A673 (cell line): ENCODE measurements at regions not wholly inside any gene's neighbourhood (a gene's known extent, or its start where the extent isn't known, plus 50 kb on each side); places are given as distances from the start of the nearest gene placed in this dataset.
A peak's percentile ranks its signal among the peaks of the same experiment; 100 is the strongest.
"Not testable (repeated sequence)": the region's sequence is repeated elsewhere in the genome, so short reads cannot be mapped to it uniquely, and the experiment has no call there.

Experiments used
- BruUV-seq: library from RNA; stranded (reverse); fragments of 400-500 nt; replicated peaks from 2 replicates; lab custom pipeline; 2021; lab: Mats Ljungman, UMichigan
- CTCF ChIA-PET: fragments of 300-600 bp; sonication (Branson Sonifier 250); formaldehyde crosslinking; loops from one replicate; lab custom pipeline; 2022; ENCODE audit warnings: antibody characterized with exemption; lab: Charles Lee
- POLR2A ChIA-PET: fragments of 300-600 bp; sonication (Branson Sonifier 250); formaldehyde crosslinking; loops from one replicate; lab custom pipeline; 2022; ENCODE audit warnings: antibody characterized with exemption; ENCODE audit not compliant: low non-redundant PET; lab: Charles Lee
- DNase-seq: peaks from one replicate; pipeline ENCODE4 v3.0.0-alpha.2; 2015; ENCODE audit warnings: low spot score
- H3K27ac ChIP-seq: fragments of 200-600 bp; sonication (generic); 2 replicates; pipeline ENCODE4 v1.5.1; 2016; ENCODE audit warnings: mixed run types, low read depth, mild to moderate bottlenecking, mixed read lengths, antibody characterized with exemption, low read length; ENCODE audit not compliant: poor library complexity, severe bottlenecking
- H3K27me3 ChIP-seq: fragments of 200-600 bp; sonication (generic); replicated peaks from 2 replicates; pipeline ENCODE4 v1.6.1; 2017; ENCODE audit warnings: mixed run types, low read depth, mild to moderate bottlenecking, mixed read lengths, antibody characterized with exemption, low read length; ENCODE audit not compliant: insufficient read depth, poor library complexity
- H3K36me3 ChIP-seq: fragments of 200-600 bp; sonication (generic); 2 replicates; pipeline ENCODE4 v1.6.1; 2016; ENCODE audit warnings: mixed run types, mild to moderate bottlenecking, mixed read lengths, antibody characterized with exemption, low read length; ENCODE audit not compliant: insufficient read depth, poor library complexity, severe bottlenecking
- H3K4me1 ChIP-seq: fragments of 200-600 bp; sonication (generic); 2 replicates; pipeline ENCODE4 v1.6.1; 2017; ENCODE audit warnings: mixed run types, mild to moderate bottlenecking, mixed read lengths, antibody characterized with exemption, low read length; ENCODE audit not compliant: insufficient read depth, poor library complexity, severe bottlenecking
- H3K4me3 ChIP-seq: fragments of 200-600 bp; sonication (generic); 2 replicates; pipeline ENCODE4 v1.5.1; 2016; ENCODE audit warnings: low read depth, mixed run types, mild to moderate bottlenecking, mixed read lengths, low read length; ENCODE audit not compliant: poor library complexity, severe bottlenecking
- H3K9me3 ChIP-seq: fragments of 200-600 bp; sonication (generic); 2 replicates; pipeline ENCODE4 v1.6.1; 2016; ENCODE audit warnings: mixed run types, low read depth, mild to moderate bottlenecking, mixed read lengths, antibody characterized with exemption, low read length; ENCODE audit not compliant: poor library complexity, severe bottlenecking
- EZH2 ChIP-seq: fragments of 200-600 bp; sonication (generic); IDR thresholded peaks from 2 replicates; pipeline ENCODE4 v1.6.1; 2017; ENCODE audit warnings: borderline replicate concordance, low read depth, mild to moderate bottlenecking, mixed read lengths, antibody characterized with exemption, low read length; ENCODE audit not compliant: poor library complexity, severe bottlenecking
- intact Hi-C: fragments of 100-400 bp; cut with micrococcal nuclease; formaldehyde crosslinking; loops from one replicate; pipeline ENCODE4 v1.10.0; 2022; ENCODE audit not compliant: unreplicated experiment
- TF ChIP-seq, protein P1 (sequence below): fragments of 300-800, 200-600 bp; sonication (generic); conservative IDR thresholded peaks from 2 replicates; pipeline ENCODE4 v1.5.1; 2017; ENCODE audit warnings: low read depth, mild to moderate bottlenecking, antibody characterized with exemption, low read length, moderate library complexity, mixed read lengths

- peaks cover 8% of the 10 kb centered on the region for H3K27me3 ChIP-seq
- ChIA-PET CTCF (no interaction called here), POLR2A (no interaction called here)
- H3K4me3 ChIP-seq, result no peak overlapping the region
- DNase-seq, result no peak
- no TSS peak for BruUV-seq
- TF ChIP-seq EZH2, result no peak
- TF ChIP-seq, protein P1, sequence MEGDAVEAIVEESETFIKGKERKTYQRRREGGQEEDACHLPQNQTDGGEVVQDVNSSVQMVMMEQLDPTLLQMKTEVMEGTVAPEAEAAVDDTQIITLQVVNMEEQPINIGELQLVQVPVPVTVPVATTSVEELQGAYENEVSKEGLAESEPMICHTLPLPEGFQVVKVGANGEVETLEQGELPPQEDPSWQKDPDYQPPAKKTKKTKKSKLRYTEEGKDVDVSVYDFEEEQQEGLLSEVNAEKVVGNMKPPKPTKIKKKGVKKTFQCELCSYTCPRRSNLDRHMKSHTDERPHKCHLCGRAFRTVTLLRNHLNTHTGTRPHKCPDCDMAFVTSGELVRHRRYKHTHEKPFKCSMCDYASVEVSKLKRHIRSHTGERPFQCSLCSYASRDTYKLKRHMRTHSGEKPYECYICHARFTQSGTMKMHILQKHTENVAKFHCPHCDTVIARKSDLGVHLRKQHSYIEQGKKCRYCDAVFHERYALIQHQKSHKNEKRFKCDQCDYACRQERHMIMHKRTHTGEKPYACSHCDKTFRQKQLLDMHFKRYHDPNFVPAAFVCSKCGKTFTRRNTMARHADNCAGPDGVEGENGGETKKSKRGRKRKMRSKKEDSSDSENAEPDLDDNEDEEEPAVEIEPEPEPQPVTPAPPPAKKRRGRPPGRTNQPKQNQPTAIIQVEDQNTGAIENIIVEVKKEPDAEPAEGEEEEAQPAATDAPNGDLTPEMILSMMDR, result no peak
- H3K36me3 ChIP-seq, result no peaks in the 10 kb centered on the region
- no peaks in the 10 kb centered on the region for H3K9me3 ChIP-seq
- no peak overlapping the region for H3K27ac ChIP-seq
- H3K4me1 ChIP-seq, result no peaks in the 10 kb centered on the region
- intact Hi-C loops, result no loop called here
These were observed 216.3 kb upstream of the LRTM1 start for GRCh38 chr3:55144015-55144673.

GRCh38 chr3:55143336-55143735 is 215.5 kb upstream of the LRTM1 start:
- DNase-seq, result no peak
- BruUV-seq, result no TSS peak
- TF ChIP-seq, protein P1, result no peak
- TF ChIP-seq EZH2, result no peak
- ChIA-PET CTCF (no interaction called here), POLR2A (no interaction called here)
- Histone ChIP-seq H3K4me1 (no peaks in the 10 kb centered on the region), H3K27me3 (peaks cover 3% of the 10 kb centered on the region), H3K4me3 (no peak overlapping the region), H3K36me3 (no peaks in the 10 kb centered on the region), H3K27ac (no peak overlapping the region), H3K9me3 (no peaks in the 10 kb centered on the region)
- intact Hi-C loops, result no loop called here

- DNase-seq, BruUV-seq, H3K27me3 ChIP-seq, POLR2A ChIA-PET, intact Hi-C loops, H3K4me3 ChIP-seq, H3K36me3 ChIP-seq, CTCF ChIA-PET, H3K27ac ChIP-seq, H3K9me3 ChIP-seq, H3K4me1 ChIP-seq: not testable (repeated sequence)
These were observed 208.4 kb upstream of the LRTM1 start for GRCh38 chr3:55136291-55136690.

GRCh38 chr3:55128225-55128823 is 200.5 kb upstream of the LRTM1 start:
- Histone ChIP-seq H3K4me1 (no peaks in the 10 kb centered on the region), H3K27ac (no peak overlapping the region), H3K27me3 (no peaks in the 10 kb centered on the region), H3K9me3 (no peaks in the 10 kb centered on the region), H3K36me3 (no peaks in the 10 kb centered on the region), H3K4me3 (no peak overlapping the region)
- TF ChIP-seq, protein P1, result no peak
- no peak for TF ChIP-seq EZH2
- intact Hi-C loops, result no loop called here
- CTCF ChIA-PET, result no interaction called here
- BruUV-seq, result no TSS peak
- POLR2A ChIA-PET, result no interaction called here
- DNase-seq, result peak; percentile 1
